ENCODE measurements at regions not wholly inside any gene's neighbourhood (a gene's known extent, or its start where the extent isn't known, plus 50 kb on each side); places are given as distances from the start of the nearest gene placed in this dataset.

DNA sequence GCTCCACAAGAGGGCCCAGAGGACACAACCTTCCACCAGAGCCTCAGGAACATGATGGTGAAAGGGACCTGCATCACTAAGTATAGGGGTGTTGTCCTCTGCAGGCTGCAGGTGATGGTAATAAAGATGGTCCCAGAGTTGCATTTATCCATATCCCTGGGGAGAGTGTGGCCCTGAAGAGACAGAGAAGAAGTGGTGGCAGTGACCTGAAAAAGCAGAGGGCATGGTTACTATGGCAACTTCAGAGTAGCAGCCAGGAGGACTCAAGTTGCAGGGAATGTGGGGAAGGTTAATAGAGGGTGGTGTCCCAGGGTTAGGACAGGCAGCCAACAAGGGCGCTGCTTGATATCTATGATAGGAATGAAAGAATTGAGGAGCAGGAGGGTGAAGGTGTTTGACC, 57.1 kb downstream of the HLA-A start:
- no peak for TF ChIP-seq JUND (IDR thresholded peaks at IDR 0.05; ENCODE audit: low read depth)
- no peak for DNase-seq (ENCODE audit: low read depth in 1 of 2, low spot score in 1 of 2)
- in situ Hi-C loops (cut with HindIII; ENCODE audit: low pct_unique_long_range_greater_than_20kb, low sequenced_read_pairs): no loop called here

DNA sequence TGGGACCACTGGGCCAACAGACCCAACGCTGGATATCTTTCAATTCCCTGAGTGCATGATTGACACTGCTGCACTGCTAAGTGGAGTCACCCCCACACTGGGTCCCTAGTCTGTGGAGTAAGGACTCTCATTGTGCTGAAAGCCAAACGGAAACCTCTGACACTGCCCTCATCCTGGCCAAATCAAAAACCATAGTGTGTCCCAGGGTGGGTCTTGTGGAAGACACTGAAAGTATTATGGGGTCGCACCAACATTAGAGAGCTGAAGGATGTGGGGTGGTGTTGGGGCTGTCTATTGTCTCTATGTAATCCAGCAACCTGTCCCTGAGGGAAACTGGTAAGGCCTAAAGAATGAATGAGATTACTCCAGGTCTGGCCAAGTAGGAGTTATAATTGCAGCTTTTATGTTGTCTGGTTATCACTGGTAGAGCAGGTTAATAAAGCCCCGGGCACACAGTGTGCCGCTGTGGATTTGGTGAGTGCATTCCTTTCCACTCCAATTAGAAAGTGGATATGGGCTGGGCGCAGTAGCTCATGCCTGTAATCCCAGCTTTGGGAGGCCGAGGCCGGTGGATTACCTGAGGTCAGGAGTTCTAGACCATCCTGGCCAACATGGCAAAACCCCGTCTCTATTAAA, 57.9 kb downstream of the HLA-A start:
- peak in 1 of 2 experiments; percentile 51 for DNase-seq (ENCODE audit: low read depth in 1 of 2, low spot score in 1 of 2)
- TF ChIP-seq JUND (IDR thresholded peaks at IDR 0.05; ENCODE audit: low read depth): no peak
- in situ Hi-C loops (cut with HindIII; ENCODE audit: low pct_unique_long_range_greater_than_20kb, low sequenced_read_pairs): no loop called here

DNA sequence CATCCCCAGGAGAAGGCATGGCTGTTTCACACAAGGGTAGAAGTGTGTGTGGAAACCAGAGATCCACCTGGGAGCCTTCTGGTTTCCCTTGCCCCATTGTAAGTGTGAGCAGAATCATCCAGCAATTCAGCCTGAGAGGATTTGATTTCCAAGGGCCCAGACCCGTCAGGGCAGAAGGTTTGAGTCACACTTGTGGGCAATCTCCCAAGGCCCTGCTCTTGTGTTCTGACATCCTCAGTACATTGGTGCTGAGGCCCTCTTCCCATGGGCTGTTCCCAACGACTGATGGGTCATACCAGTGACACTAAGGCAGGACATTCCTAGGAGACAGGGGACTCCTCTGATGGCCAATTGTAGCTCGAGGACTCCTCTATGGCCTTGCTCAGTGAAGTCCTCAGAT, 58.2 kb upstream of the POLR1H start:
- no peak for TF ChIP-seq JUND (IDR thresholded peaks at IDR 0.05; ENCODE audit: low read depth)
- DNase-seq (ENCODE audit: low read depth in 1 of 2, low spot score in 1 of 2): no peak
- in situ Hi-C loops (cut with HindIII; ENCODE audit: low pct_unique_long_range_greater_than_20kb, low sequenced_read_pairs): no loop called here

DNA sequence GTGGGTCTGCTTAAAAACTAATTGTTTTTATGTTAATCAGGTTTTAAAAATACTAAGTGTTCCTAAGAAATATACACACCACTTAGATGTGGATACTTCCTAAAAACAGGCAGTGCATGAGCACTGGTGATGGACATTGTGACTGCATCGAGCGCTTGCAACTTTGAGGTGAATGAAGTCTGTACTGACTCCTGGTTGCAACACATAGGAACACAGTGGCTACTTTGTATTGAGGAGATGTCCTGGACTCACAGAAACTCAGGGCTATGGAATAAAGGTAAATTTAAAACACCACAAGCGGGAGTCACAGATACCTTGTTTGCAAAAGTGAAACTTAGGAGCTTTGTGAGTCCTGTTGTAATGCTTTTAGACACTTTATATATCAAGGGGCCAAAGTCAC, 55.6 kb upstream of the POLR1H start:
- no peak for DNase-seq (ENCODE audit: low read depth in 1 of 2, low spot score in 1 of 2)
- in situ Hi-C loops (cut with HindIII; ENCODE audit: low pct_unique_long_range_greater_than_20kb, low sequenced_read_pairs): no loop called here
- TF ChIP-seq JUND (IDR thresholded peaks at IDR 0.05; ENCODE audit: low read depth): no peak

DNA sequence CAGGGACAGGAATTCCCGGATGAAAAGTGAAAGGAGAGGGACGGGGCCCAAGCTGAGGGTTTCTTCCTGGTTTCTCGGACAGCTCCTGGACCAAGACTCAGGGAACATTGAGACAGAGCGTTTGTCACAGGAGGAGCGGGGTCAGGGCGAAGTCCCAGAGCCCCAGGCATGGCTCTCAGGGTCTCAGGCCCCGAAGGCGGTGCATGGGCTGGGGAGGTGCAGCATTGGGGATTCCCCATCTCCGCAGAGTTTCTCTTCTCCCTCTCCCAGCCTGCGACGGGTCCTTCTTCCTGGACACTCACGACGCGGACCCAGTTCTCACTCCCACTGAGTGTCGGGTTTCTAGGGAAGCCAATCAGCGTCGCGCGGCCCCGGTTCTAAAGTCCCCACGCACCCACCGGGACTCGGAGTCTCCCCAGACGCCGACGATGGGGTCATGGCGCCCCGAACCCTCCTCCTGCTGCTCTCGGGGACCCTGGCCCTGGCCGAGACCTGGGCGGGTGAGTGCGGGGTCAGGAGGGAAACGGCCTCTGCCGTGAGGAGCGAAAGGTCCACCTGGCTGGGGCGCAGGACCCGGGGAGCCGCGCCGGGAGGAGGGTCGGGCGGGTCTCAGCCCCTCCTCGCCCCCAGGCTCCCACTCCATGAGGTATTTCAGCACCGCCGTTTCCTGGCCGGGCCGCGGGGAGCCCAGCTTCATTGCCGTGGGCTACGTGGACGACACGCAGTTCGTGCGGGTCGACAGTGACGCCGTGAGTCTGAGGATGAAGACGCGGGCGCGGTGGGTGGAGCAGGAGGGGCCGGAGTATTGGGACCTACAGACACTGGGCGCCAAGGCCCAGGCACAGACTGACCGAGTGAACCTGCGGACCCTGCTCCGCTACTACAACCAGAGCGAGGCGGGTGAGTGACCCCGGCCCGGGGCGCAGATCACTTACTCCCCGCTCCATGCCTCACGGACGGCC, 54.6 kb upstream of the POLR1H start:
- in situ Hi-C loops (cut with HindIII; ENCODE audit: low pct_unique_long_range_greater_than_20kb, low sequenced_read_pairs): no loop called here
- DNase-seq (ENCODE audit: low read depth in 1 of 2, low spot score in 1 of 2): peak; percentile 16 to 27
- no peak for TF ChIP-seq JUND (IDR thresholded peaks at IDR 0.05; ENCODE audit: low read depth)

DNA sequence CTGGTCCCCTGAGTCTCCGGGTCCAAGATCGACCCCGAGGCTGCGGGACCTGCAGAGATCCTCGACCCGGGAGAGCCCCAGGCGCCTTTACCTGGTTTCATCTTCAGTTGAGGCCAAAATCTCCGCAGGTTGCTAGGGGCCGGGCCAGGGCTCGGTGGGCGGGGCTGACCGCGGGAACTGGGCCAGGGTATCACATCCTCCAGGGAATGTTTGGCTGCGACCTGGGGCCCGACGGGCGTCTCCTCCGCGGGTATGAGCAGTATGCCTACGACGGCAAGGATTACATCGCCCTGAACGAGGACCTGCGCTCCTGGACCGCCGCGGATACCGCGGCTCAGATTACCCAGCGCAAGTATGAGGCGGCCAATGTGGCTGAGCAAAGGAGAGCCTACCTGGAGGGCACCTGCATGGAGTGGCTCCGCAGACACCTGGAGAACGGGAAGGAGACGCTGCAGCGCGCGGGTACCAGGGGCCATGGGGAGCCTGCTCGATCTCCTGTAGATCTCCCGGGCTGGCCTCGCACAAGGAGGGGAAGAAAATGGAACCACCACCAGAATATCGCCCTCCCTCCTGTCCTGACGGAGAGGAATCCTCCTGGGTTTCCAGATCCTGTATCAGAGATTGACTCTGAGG, 53.8 kb upstream of the POLR1H start:
- in situ Hi-C loops (cut with HindIII; ENCODE audit: low pct_unique_long_range_greater_than_20kb, low sequenced_read_pairs): no loop called here
- no peak for DNase-seq (ENCODE audit: low read depth in 1 of 2, low spot score in 1 of 2)
- no peak for TF ChIP-seq JUND (IDR thresholded peaks at IDR 0.05; ENCODE audit: low read depth)

DNA sequence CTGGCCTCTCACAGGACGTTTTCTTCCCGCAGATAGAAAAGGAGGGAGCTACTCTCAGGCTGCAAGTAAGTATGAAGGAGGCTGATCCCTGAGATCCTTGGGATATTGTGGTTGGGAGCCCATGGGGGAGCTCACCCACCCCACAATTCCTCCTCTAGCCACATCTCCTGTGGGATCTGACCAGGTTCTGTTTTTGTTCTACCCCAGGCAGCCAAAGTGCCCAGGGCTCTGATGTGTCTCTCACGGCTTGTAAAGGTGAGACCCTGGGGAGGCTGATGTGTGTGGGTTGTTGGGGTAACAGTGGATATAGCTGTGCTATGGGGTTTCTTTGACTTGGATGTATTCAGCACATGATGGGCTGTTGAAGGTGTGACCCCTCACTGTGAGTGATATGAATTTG, 52.0 kb upstream of the POLR1H start:
- DNase-seq (ENCODE audit: low read depth in 1 of 2, low spot score in 1 of 2): no peak
- TF ChIP-seq JUND (IDR thresholded peaks at IDR 0.05; ENCODE audit: low read depth): no peak
- in situ Hi-C loops (cut with HindIII; ENCODE audit: low pct_unique_long_range_greater_than_20kb, low sequenced_read_pairs): no loop called here
